Naive thymus-derived CD8-positive, alpha-beta T cell (primary cell): ENCODE measurements at regions not wholly inside any gene's neighbourhood (a gene's known extent, or its start where the extent isn't known, plus 50 kb on each side); places are given as distances from the start of the nearest gene placed in this dataset.
A peak's percentile ranks its signal among the peaks of the same experiment; 100 is the strongest.

Experiments
- ATAC-seq, 2 donors: fragments of 150-1000 bp; cut with Tn5 transposase in 1 of 2; sonication (Bioruptor Pico), chemical (Tn5 transposase) in 1 of 2; 1 replicate in 1 of 2; 2 replicates in 1 of 2; pipeline ENCODE4 v1.10.0; 2021; ENCODE audit warnings: mild to moderate bottlenecking in 2 of 2, moderate library complexity in 2 of 2
- POLR2A ChIA-PET: fragments of 350-600 bp; sonication (Branson Sonifier 250); formaldehyde crosslinking; loops from one replicate; lab custom pipeline; 2021; ENCODE audit warnings: antibody characterized with exemption; lab: Charles Lee
- DNase-seq, 10 donors: peaks; one replicate each; pipeline versions ENCODE4 v3.0.0 to v3.0.0-alpha.2; 2020 to 2022
- H3K27ac Mint-ChIP-seq, 10 donors: one replicate each; pipeline ENCODE4 v1.8.0; 2020 to 2022; ENCODE audit warnings: mild to moderate bottlenecking in 10 of 10, mixed read lengths in 10 of 10, moderate library complexity in 4 of 10, inconsistent platforms in 1 of 10
- H3K27me3 Mint-ChIP-seq, 5 donors: one replicate each; pipeline ENCODE4 v1.8.0; 2021 to 2022; ENCODE audit warnings: mixed read lengths in 5 of 5
- H3K36me3 Mint-ChIP-seq, 3 donors: one replicate each; pipeline ENCODE4 v1.8.0; 2020 to 2022; ENCODE audit warnings: mixed read lengths in 3 of 3, mild to moderate bottlenecking in 2 of 3, inconsistent platforms in 1 of 3
- H3K4me1 Mint-ChIP-seq, 4 donors: one replicate each; pipeline ENCODE4 v1.8.0; 2021 to 2022; ENCODE audit warnings: mixed read lengths in 4 of 4
- H3K4me3 Mint-ChIP-seq, 10 donors: one replicate each; pipeline ENCODE4 v1.8.0; 2020 to 2022; ENCODE audit warnings: mild to moderate bottlenecking in 10 of 10, mixed read lengths in 10 of 10, moderate library complexity in 6 of 10, inconsistent platforms in 1 of 10
- H3K9me3 Mint-ChIP-seq, 9 donors: one replicate each; pipeline ENCODE4 v1.8.0; 2020 to 2022; ENCODE audit warnings: mixed read lengths in 9 of 9, mild to moderate bottlenecking in 3 of 9, inconsistent platforms in 1 of 9, moderate library complexity in 1 of 9

- POLR2A ChIA-PET, result no interaction called here
- peaks cover 0 to 15% (median 3%) of the 10 kb centered on the region in 5 donors for H3K27me3 Mint-ChIP-seq
- peaks cover 0 to 3% (median 0%) of the 10 kb centered on the region in 4 donors for H3K4me1 Mint-ChIP-seq
- no peak for ATAC-seq
- H3K4me3 Mint-ChIP-seq, result no peak overlapping the region
- no peaks in the 10 kb centered on the region for H3K36me3 Mint-ChIP-seq
- no peak for DNase-seq
- no peaks in the 10 kb centered on the region for H3K9me3 Mint-ChIP-seq
- H3K27ac Mint-ChIP-seq, result peak overlapping the region in 2 of 10 donors; percentile 5 to 15
These were observed 462.6 kb downstream of the PDCD6IP start for GRCh38 chr3:34261001-34261385.

- no peaks in the 10 kb centered on the region for H3K9me3 Mint-ChIP-seq
- DNase-seq (no peak), ATAC-seq (no peak)
- peaks cover 0 to 3% (median 0%) of the 10 kb centered on the region in 4 donors for H3K4me1 Mint-ChIP-seq
- H3K27me3 Mint-ChIP-seq, result peaks cover 0 to 9% (median 4%) of the 10 kb centered on the region in 5 donors
- H3K36me3 Mint-ChIP-seq, result no peaks in the 10 kb centered on the region
- POLR2A ChIA-PET, result no interaction called here
- H3K4me3 Mint-ChIP-seq, result no peak overlapping the region
- no peak overlapping the region for H3K27ac Mint-ChIP-seq
These were observed 464.7 kb downstream of the PDCD6IP start for GRCh38 chr3:34263101-34263621.

GRCh38 chr3:34264337-34265041 is 466.1 kb downstream of the PDCD6IP start:
- POLR2A ChIA-PET, result no interaction called here
- ATAC-seq (no peak), DNase-seq (no peak)
- peaks cover 0 to 3% (median 0%) of the 10 kb centered on the region in 4 donors for H3K4me1 Mint-ChIP-seq
- no peaks in the 10 kb centered on the region for H3K9me3 Mint-ChIP-seq
- no peak overlapping the region for H3K27ac Mint-ChIP-seq
- H3K4me3 Mint-ChIP-seq, result no peak overlapping the region
- peaks cover 0 to 12% (median 6%) of the 10 kb centered on the region in 5 donors for H3K27me3 Mint-ChIP-seq
- H3K36me3 Mint-ChIP-seq, result no peaks in the 10 kb centered on the region

- no peaks in the 10 kb centered on the region for H3K36me3 Mint-ChIP-seq
- peaks cover 0 to 3% (median 0%) of the 10 kb centered on the region in 4 donors for H3K4me1 Mint-ChIP-seq
- H3K27ac Mint-ChIP-seq, result no peak overlapping the region
- H3K9me3 Mint-ChIP-seq, result peaks cover 0 to 6% (median 0%) of the 10 kb centered on the region in 9 donors
- H3K27me3 Mint-ChIP-seq, result peaks cover 1 to 11% (median 6%) of the 10 kb centered on the region in 5 donors
- no peak for DNase-seq
- H3K4me3 Mint-ChIP-seq, result no peak overlapping the region
- no peak for ATAC-seq
- POLR2A ChIA-PET, result no interaction called here
These were observed 468.7 kb downstream of the PDCD6IP start for GRCh38 chr3:34267088-34267487.

GRCh38 chr3:34268032-34268709 is 469.7 kb downstream of the PDCD6IP start:
- Mint-ChIP-seq H3K9me3 (peaks cover 0 to 6% (median 0%) of the 10 kb centered on the region in 9 donors), H3K4me3 (no peak overlapping the region), H3K27me3 (peaks cover 1 to 11% (median 4%) of the 10 kb centered on the region in 5 donors), H3K4me1 (no peaks in the 10 kb centered on the region), H3K27ac (no peak overlapping the region), H3K36me3 (no peaks in the 10 kb centered on the region)
- ATAC-seq (no peak), DNase-seq (no peak)
- POLR2A ChIA-PET, result no interaction called here

GRCh38 chr3:34275811-34276210 is 477.4 kb downstream of the PDCD6IP start:
- H3K36me3 Mint-ChIP-seq, result no peaks in the 10 kb centered on the region
- ATAC-seq, result no peak
- POLR2A ChIA-PET, result no interaction called here

GRCh38 chr3:34276342-34276741 is 477.9 kb downstream of the PDCD6IP start:
- DNase-seq (no peak), ATAC-seq (no peak)
- Mint-ChIP-seq H3K27me3 (peaks cover 0 to 5% (median 3%) of the 10 kb centered on the region in 5 donors), H3K27ac (no peak overlapping the region), H3K36me3 (no peaks in the 10 kb centered on the region), H3K4me3 (no peak overlapping the region), H3K4me1 (no peaks in the 10 kb centered on the region), H3K9me3 (peaks cover 0 to 5% (median 0%) of the 10 kb centered on the region in 9 donors)
- POLR2A ChIA-PET, result no interaction called here

More at GRCh38 chr3:34275811-34276210, 477.4 kb downstream of the PDCD6IP start:
- no peak for DNase-seq
- Mint-ChIP-seq H3K4me1 (no peaks in the 10 kb centered on the region), H3K4me3 (no peak overlapping the region), H3K27ac (no peak overlapping the region), H3K9me3 (peaks cover 0 to 6% (median 0%) of the 10 kb centered on the region in 9 donors), H3K27me3 (peaks cover 0 to 5% (median 3%) of the 10 kb centered on the region in 5 donors)

- no peaks in the 10 kb centered on the region for H3K36me3 Mint-ChIP-seq
- H3K27ac Mint-ChIP-seq, result peak overlapping the region in 1 of 10 donors; percentile 24
- ATAC-seq (no peak), DNase-seq (no peak)
- no peaks in the 10 kb centered on the region for H3K9me3 Mint-ChIP-seq
- no peaks in the 10 kb centered on the region for H3K4me1 Mint-ChIP-seq
- POLR2A ChIA-PET, result no interaction called here
- peaks cover 0 to 5% (median 3%) of the 10 kb centered on the region in 5 donors for H3K27me3 Mint-ChIP-seq
- no peak overlapping the region for H3K4me3 Mint-ChIP-seq
These were observed 478.7 kb downstream of the PDCD6IP start for GRCh38 chr3:34277110-34277509.

GRCh38 chr3:34279901-34280300 is 481.5 kb downstream of the PDCD6IP start:
- Mint-ChIP-seq H3K36me3 (no peaks in the 10 kb centered on the region), H3K4me3 (no peak overlapping the region), H3K9me3 (no peaks in the 10 kb centered on the region), H3K27ac (no peak overlapping the region), H3K4me1 (no peaks in the 10 kb centered on the region), H3K27me3 (peaks cover 0 to 4% (median 1%) of the 10 kb centered on the region in 5 donors)
- no peak for DNase-seq
- ATAC-seq, result no peak
- POLR2A ChIA-PET, result no interaction called here

- Mint-ChIP-seq H3K36me3 (no peaks in the 10 kb centered on the region), H3K27ac (no peak overlapping the region), H3K4me3 (no peak overlapping the region), H3K9me3 (peaks cover 0 to 9% (median 0%) of the 10 kb centered on the region in 9 donors), H3K4me1 (no peaks in the 10 kb centered on the region), H3K27me3 (peaks cover 0 to 1% (median 0%) of the 10 kb centered on the region in 5 donors)
- ATAC-seq, result no peak
- POLR2A ChIA-PET, result no interaction called here
- no peak for DNase-seq
These were observed 485.3 kb downstream of the PDCD6IP start for GRCh38 chr3:34283751-34284150.

- no peaks in the 10 kb centered on the region for H3K4me1 Mint-ChIP-seq
- no peak overlapping the region for H3K4me3 Mint-ChIP-seq
- POLR2A ChIA-PET, result no interaction called here
- H3K27me3 Mint-ChIP-seq, result peaks cover 0 to 1% (median 0%) of the 10 kb centered on the region in 5 donors
- H3K9me3 Mint-ChIP-seq, result peaks cover 0 to 9% (median 0%) of the 10 kb centered on the region in 9 donors
- ATAC-seq (no peak), DNase-seq (no peak)
- H3K36me3 Mint-ChIP-seq, result no peaks in the 10 kb centered on the region
- H3K27ac Mint-ChIP-seq, result no peak overlapping the region
These were observed 486.8 kb downstream of the PDCD6IP start for GRCh38 chr3:34284959-34285826.

GRCh38 chr3:34285827-34286188 is 487.4 kb downstream of the PDCD6IP start:
- H3K27me3 Mint-ChIP-seq, result peaks cover 0 to under 1% (median 0%) of the 10 kb centered on the region in 5 donors
- H3K9me3 Mint-ChIP-seq, result peaks cover 0 to 9% (median 0%) of the 10 kb centered on the region in 9 donors
- ATAC-seq (no peak), DNase-seq (no peak)
- no peaks in the 10 kb centered on the region for H3K36me3 Mint-ChIP-seq
- H3K4me1 Mint-ChIP-seq, result no peaks in the 10 kb centered on the region
- no peak overlapping the region for H3K27ac Mint-ChIP-seq
- no peak overlapping the region for H3K4me3 Mint-ChIP-seq
- POLR2A ChIA-PET, result no interaction called here
